ENCODE measurements at regions not wholly inside any gene's neighbourhood (a gene's known extent, or its start where the extent isn't known, plus 50 kb on each side); places are given as distances from the start of the nearest gene placed in this dataset.

DNA sequence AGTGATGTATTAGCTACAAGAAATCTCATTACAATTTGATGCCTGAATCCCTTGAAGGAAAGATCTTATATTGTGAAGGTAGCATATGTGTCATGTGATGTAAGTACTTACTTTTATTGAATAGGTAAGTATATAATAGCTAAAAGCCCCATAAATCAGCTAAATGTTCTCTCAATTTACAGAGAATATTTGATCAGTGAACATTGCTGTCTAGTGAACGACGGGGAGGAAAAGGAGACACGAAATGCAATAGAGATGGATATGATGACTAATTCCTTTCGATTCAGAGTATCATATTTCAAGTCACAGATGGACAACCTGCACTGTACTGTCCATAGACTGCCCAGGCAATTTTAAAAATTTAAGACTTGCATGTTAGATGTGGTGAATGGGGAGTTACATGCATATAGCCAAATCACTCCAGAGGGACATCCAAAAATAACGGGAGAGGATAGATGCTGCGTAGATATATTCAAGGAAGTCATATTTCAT, 462.1 kb upstream of the CDIN1 start:
- Histone ChIP-seq H3K27ac (ENCODE audit: low read depth, low read length) (no peak overlapping the region), H4K20me1 (ENCODE audit: control insufficient read depth, insufficient read depth, low read depth, low read length) (no peaks in the 10 kb centered on the region), H3K4me2 (ENCODE audit: low read length) (no peak overlapping the region), H3K4me3 (ENCODE audit: low read length) (no peak overlapping the region), H3K4me1 (ENCODE audit: control insufficient read depth, low read length) (no peaks in the 10 kb centered on the region), H3K9me3 (ENCODE audit: control insufficient read depth, insufficient read depth, low read length) (no peaks in the 10 kb centered on the region), H3F3A (ENCODE audit: control insufficient read depth, insufficient read depth) (no peaks in the 10 kb centered on the region), H3K36me3 (ENCODE audit: control insufficient read depth, low read length) (no peaks in the 10 kb centered on the region), H3K9me2 (replicated peaks; ENCODE audit: control insufficient read depth, low read length) (no peaks in the 10 kb centered on the region), H3K27me3 (ENCODE audit: control insufficient read depth, low read length) (no peaks in the 10 kb centered on the region), H3K79me2 (ENCODE audit: control insufficient read depth, low read length) (no peaks in the 10 kb centered on the region)
- TF ChIP-seq EZH2phosphoT487 (IDR thresholded peaks at IDR 0.05; ENCODE audit: borderline replicate concordance, low read length) (no peak), CTCF (IDR thresholded peaks at IDR 0.05; ENCODE audit: low read depth, low read length, poor library complexity, severe bottlenecking) (no peak)

- no peaks in the 10 kb centered on the region for H3K4me1 ChIP-seq (ENCODE audit: control insufficient read depth, low read length)
- H3K9me3 ChIP-seq (ENCODE audit: control insufficient read depth, insufficient read depth, low read length): no peaks in the 10 kb centered on the region
- no peaks in the 10 kb centered on the region for H4K20me1 ChIP-seq (ENCODE audit: control insufficient read depth, insufficient read depth, low read depth, low read length)
- TF ChIP-seq EZH2phosphoT487 (IDR thresholded peaks at IDR 0.05; ENCODE audit: borderline replicate concordance, low read length) (no peak), CTCF (IDR thresholded peaks at IDR 0.05; ENCODE audit: low read depth, low read length, poor library complexity, severe bottlenecking) (no peak)
- no peaks in the 10 kb centered on the region for H3K9me2 ChIP-seq (replicated peaks; ENCODE audit: control insufficient read depth, low read length)
- H3K79me2 ChIP-seq (ENCODE audit: control insufficient read depth, low read length): no peaks in the 10 kb centered on the region
- H3K4me3 ChIP-seq (ENCODE audit: low read length): no peak overlapping the region
- H3K27me3 ChIP-seq (ENCODE audit: control insufficient read depth, low read length): no peaks in the 10 kb centered on the region
- H3F3A ChIP-seq (ENCODE audit: control insufficient read depth, insufficient read depth): no peaks in the 10 kb centered on the region
- no peak overlapping the region for H3K27ac ChIP-seq (ENCODE audit: low read depth, low read length)
- H3K4me2 ChIP-seq (ENCODE audit: low read length): no peak overlapping the region
- no peaks in the 10 kb centered on the region for H3K36me3 ChIP-seq (ENCODE audit: control insufficient read depth, low read length)
Observed at GRCh38 chr15:36126194-36126593, 453.2 kb upstream of the CDIN1 start.

DNA sequence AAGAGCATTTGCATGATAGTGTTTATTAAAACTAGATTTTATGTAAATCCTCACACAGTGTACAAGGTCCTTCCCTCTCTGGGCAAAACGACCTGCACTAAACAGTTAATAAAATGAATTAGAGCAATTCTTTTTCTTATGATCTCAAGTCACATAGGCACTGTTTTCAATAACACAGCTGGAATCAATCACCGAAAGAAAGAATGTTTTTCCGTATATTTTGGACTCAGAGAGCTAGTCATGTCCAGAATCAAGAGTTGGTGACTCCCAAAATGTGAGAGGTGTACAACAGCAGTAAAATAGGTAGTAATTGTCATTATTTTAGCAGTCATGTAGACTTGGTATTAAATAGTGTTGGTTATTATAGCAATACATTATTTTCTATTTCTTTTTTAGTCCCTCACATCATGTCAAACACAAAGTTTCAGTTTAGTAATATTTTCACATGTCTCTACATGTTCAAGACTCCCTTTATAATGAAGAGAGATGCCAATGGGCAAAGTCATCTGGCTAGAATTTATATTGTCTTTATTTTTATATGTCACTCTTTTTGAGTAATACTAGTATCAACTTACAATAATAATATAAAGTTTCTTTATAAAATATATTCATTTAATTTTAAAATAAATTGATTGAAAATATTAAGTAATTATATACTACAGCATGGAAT, 448.6 kb upstream of the CDIN1 start:
- H3K9me2 ChIP-seq (replicated peaks; ENCODE audit: control insufficient read depth, low read length): no peaks in the 10 kb centered on the region
- H3K4me3 ChIP-seq (ENCODE audit: low read length): no peak overlapping the region
- no peaks in the 10 kb centered on the region for H3K79me2 ChIP-seq (ENCODE audit: control insufficient read depth, low read length)
- TF ChIP-seq EZH2phosphoT487 (IDR thresholded peaks at IDR 0.05; ENCODE audit: borderline replicate concordance, low read length) (no peak), CTCF (IDR thresholded peaks at IDR 0.05; ENCODE audit: low read depth, low read length, poor library complexity, severe bottlenecking) (no peak)
- H3K27me3 ChIP-seq (ENCODE audit: control insufficient read depth, low read length): peaks cover 2% of the 10 kb centered on the region; the same call in 1 of the 2 replicates
- no peaks in the 10 kb centered on the region for H3F3A ChIP-seq (ENCODE audit: control insufficient read depth, insufficient read depth)
- no peak overlapping the region for H3K27ac ChIP-seq (ENCODE audit: low read depth, low read length)
- H4K20me1 ChIP-seq (ENCODE audit: control insufficient read depth, insufficient read depth, low read depth, low read length): no peaks in the 10 kb centered on the region
- H3K36me3 ChIP-seq (ENCODE audit: control insufficient read depth, low read length): no peaks in the 10 kb centered on the region
- no peak overlapping the region for H3K4me2 ChIP-seq (ENCODE audit: low read length)
- H3K9me3 ChIP-seq (ENCODE audit: control insufficient read depth, insufficient read depth, low read length): no peaks in the 10 kb centered on the region
- H3K4me1 ChIP-seq (ENCODE audit: control insufficient read depth, low read length): no peaks in the 10 kb centered on the region
